Suprapubic skin (tissue), 4 donors: ENCODE measurements at regions not wholly inside any gene's neighbourhood (a gene's known extent, or its start where the extent isn't known, plus 50 kb on each side); places are given as distances from the start of the nearest gene placed in this dataset.

ENCODE experiments used
- EP300 ChIP-seq: sonication (generic); formaldehyde crosslinking; IDR thresholded peaks from one replicate; pipeline ENCODE4 v1.6.1; 2017; ENCODE audit warnings: antibody characterized with exemption
- POLR2A ChIP-seq, 2 donors: fragments of 450-650 bp; IDR thresholded peaks; one replicate each; pipeline ENCODE4 v1.6.1; 2017; ENCODE audit warnings: antibody characterized with exemption in 2 of 2, mild to moderate bottlenecking in 2 of 2, moderate library complexity in 2 of 2
- POLR2AphosphoS5 ChIP-seq, 3 donors: sonication (generic); formaldehyde crosslinking; IDR thresholded peaks; one replicate each; pipeline ENCODE4 v1.6.1; 2017; ENCODE audit warnings: antibody characterized with exemption in 3 of 3
- TF ChIP-seq, protein P1 (sequence below), 2 donors: fragments of 200-600 bp in 1 of 2; fragments of 450-650 bp in 1 of 2; sonication (generic) in 1 of 2; IDR thresholded peaks; one replicate each; pipeline ENCODE4 v1.5.1; 2016 to 2019; ENCODE audit warnings: antibody characterized with exemption in 2 of 2, mild to moderate bottlenecking in 1 of 2, moderate library complexity in 1 of 2

DNA sequence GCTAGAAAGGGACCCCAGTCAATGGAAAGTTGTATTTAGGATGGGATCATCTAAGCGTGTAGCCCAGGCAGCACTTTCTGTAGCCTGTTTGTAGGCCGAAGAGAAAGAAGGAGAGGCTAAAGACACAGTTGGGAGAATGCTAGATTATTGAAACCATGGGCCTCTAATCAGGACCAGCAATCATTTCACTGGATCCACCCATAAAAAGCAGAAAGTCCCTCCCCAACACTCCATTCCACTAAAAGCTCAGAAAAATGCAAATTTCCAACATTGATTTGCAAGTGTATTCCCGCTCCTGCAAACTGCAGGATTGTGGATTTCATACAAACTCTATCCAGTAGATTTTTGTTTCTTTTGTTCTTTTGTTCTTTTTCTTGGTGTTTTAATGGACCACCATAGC is 51.2 kb upstream of the FMOD start:
- TF ChIP-seq, protein P1, sequence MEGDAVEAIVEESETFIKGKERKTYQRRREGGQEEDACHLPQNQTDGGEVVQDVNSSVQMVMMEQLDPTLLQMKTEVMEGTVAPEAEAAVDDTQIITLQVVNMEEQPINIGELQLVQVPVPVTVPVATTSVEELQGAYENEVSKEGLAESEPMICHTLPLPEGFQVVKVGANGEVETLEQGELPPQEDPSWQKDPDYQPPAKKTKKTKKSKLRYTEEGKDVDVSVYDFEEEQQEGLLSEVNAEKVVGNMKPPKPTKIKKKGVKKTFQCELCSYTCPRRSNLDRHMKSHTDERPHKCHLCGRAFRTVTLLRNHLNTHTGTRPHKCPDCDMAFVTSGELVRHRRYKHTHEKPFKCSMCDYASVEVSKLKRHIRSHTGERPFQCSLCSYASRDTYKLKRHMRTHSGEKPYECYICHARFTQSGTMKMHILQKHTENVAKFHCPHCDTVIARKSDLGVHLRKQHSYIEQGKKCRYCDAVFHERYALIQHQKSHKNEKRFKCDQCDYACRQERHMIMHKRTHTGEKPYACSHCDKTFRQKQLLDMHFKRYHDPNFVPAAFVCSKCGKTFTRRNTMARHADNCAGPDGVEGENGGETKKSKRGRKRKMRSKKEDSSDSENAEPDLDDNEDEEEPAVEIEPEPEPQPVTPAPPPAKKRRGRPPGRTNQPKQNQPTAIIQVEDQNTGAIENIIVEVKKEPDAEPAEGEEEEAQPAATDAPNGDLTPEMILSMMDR (IDR thresholded peaks at IDR 0.05) = no peak
- TF ChIP-seq POLR2A (IDR thresholded peaks at IDR 0.05) (no peak), POLR2AphosphoS5 (IDR thresholded peaks at IDR 0.05) (no peak), EP300 (no peak)
